Activated CD4-positive, alpha-beta T cell treated with anti-CD3 and anti-CD28 coated beads for 24 hours (primary cell): ENCODE measurements at regions not wholly inside any gene's neighbourhood (a gene's known extent, or its start where the extent isn't known, plus 50 kb on each side); places are given as distances from the start of the nearest gene placed in this dataset.

Experiments
- DNase-seq, 2 donors: peaks; one replicate each; pipeline ENCODE4 v3.0.0-alpha.2; 2020; ENCODE audit warnings: low read depth in 2 of 2

- DNase-seq = no peak
These were observed 52.9 kb downstream of the FRMPD3 start for GRCh38 chrX:107502316-107502715.

- DNase-seq = no peak
These were observed 54.6 kb downstream of the FRMPD3 start for GRCh38 chrX:107504006-107504405.

GRCh38 chrX:107505223-107505622 lies 55.8 kb downstream of the FRMPD3 start:
- DNase-seq = no peak

GRCh38 chrX:107506596-107507031 lies 57.2 kb downstream of the FRMPD3 start:
- DNase-seq = no peak

- no peak for DNase-seq
These were observed 57.8 kb downstream of the FRMPD3 start for GRCh38 chrX:107507093-107507743.

- DNase-seq = no peak
These were observed 58.3 kb downstream of the FRMPD3 start for GRCh38 chrX:107507744-107508117.

GRCh38 chrX:107508925-107509324 lies 59.5 kb downstream of the FRMPD3 start:
- DNase-seq = no peak

GRCh38 chrX:107514944-107515343 lies 65.5 kb downstream of the FRMPD3 start:
- no peak for DNase-seq

- no peak for DNase-seq
These were observed 72.6 kb downstream of the FRMPD3 start for GRCh38 chrX:107521877-107522586.

GRCh38 chrX:107522901-107523300 lies 73.4 kb downstream of the FRMPD3 start:
- DNase-seq = no peak

GRCh38 chrX:107526141-107526540 lies 76.7 kb downstream of the FRMPD3 start:
- no peak for DNase-seq

GRCh38 chrX:107530141-107530540 lies 80.7 kb downstream of the FRMPD3 start:
- no peak for DNase-seq

GRCh38 chrX:107537815-107538214 lies 88.4 kb downstream of the FRMPD3 start:
- DNase-seq = peak; percentile 4 to 23

GRCh38 chrX:107541244-107541643 lies 87.1 kb upstream of the PRPS1 start:
- no peak for DNase-seq

GRCh38 chrX:107542040-107542439 lies 86.3 kb upstream of the PRPS1 start:
- DNase-seq = no peak

GRCh38 chrX:107542500-107542899 lies 85.8 kb upstream of the PRPS1 start:
- DNase-seq = no peak

GRCh38 chrX:107547621-107548020 lies 80.7 kb upstream of the PRPS1 start:
- no peak for DNase-seq

GRCh38 chrX:107548775-107549174 lies 79.5 kb upstream of the PRPS1 start:
- DNase-seq = no peak

- no peak for DNase-seq
These were observed 78.8 kb upstream of the PRPS1 start for GRCh38 chrX:107549504-107549903.

GRCh38 chrX:107551546-107551945 lies 76.8 kb upstream of the PRPS1 start:
- no peak for DNase-seq

GRCh38 chrX:107552930-107553329 lies 75.4 kb upstream of the PRPS1 start:
- DNase-seq = no peak

GRCh38 chrX:107556967-107557366 lies 71.3 kb upstream of the PRPS1 start:
- DNase-seq = no peak

- DNase-seq = no peak
These were observed 68.8 kb upstream of the PRPS1 start for GRCh38 chrX:107559506-107559905.

GRCh38 chrX:107560041-107560440 lies 68.3 kb upstream of the PRPS1 start:
- no peak for DNase-seq
